Transverse colon (tissue), 3 donors: ENCODE measurements at regions not wholly inside any gene's neighbourhood (a gene's known extent, or its start where the extent isn't known, plus 50 kb on each side); places are given as distances from the start of the nearest gene placed in this dataset.

ENCODE experiments used
- CTCF ChIP-seq, 5 experiments: fragments of 200-600 bp in 3 of 5; fragments of 450-650 bp in 2 of 5; sonication (generic) in 3 of 5; IDR thresholded peaks; 1 replicate in 2 of 5; 2 replicates in 3 of 5; pipeline ENCODE4 v1.5.1; 2016 to 2017; ENCODE audit warnings: antibody characterized with exemption in 5 of 5, inconsistent platforms in 3 of 5, mild to moderate bottlenecking in 2 of 5, moderate library complexity in 1 of 5
- POLR2A ChIP-seq: fragments of 450-650 bp; IDR thresholded peaks from one replicate; pipeline ENCODE4 v1.6.1; 2016; ENCODE audit warnings: antibody characterized with exemption, mild to moderate bottlenecking, moderate library complexity

GRCh38 chr5:9726931-9727330 lies 96.8 kb upstream of the TAS2R1 start:
- no peak for TF ChIP-seq CTCF (IDR thresholded peaks at IDR 0.05)
- TF ChIP-seq POLR2A = no peak
